ENCODE measurements at regions not wholly inside any gene's neighbourhood (a gene's known extent, or its start where the extent isn't known, plus 50 kb on each side); places are given as distances from the start of the nearest gene placed in this dataset.

DNA sequence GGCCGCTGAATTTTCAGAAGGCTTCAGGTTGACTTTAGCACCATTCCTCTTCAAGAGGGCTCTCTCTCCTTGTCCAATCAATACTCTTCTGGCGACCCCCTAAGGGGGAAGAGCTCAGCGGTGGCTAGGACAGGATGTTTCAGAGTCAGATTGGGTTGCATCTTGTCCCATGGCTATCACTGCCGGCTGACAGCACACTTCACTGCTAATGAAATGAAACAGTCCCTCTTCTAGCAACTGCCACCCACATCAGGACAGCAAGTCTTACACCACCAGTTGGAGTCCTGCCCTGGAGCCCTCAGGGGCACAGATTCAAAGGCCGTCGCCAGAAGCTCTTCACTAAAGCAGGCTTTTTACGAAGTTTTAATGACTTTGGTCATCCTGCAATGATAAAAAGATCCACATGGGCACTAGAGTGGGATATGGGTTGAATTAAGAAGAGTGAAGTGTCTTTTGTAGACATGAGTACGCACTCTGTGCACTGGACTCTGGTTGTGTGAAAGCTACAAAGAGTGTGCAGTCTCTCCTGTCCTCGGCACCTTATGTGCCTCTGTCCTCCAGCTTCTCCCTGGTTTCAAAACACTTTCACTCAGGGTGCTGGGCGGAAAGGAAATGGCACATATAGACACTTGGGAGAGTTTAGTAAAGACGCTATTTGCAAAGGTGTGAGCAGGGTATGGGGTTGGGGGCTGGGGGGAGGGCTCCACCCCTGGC is 66.1 kb upstream of the SLC22A16 start:
- TF ChIP-seq ZNF416 (tag by site-specific recombination; IDR thresholded peaks at IDR 0.05): no peak
- no peak for TF ChIP-seq CTCF (tag by site-specific recombination; IDR thresholded peaks at IDR 0.05)
- TF ChIP-seq ZNF121 (tag by site-specific recombination; IDR thresholded peaks at IDR 0.05): no peak
- no peak for TF ChIP-seq ZNF274 (IDR thresholded peaks at IDR 0.05; ENCODE audit: low read length)
- no peak for TF ChIP-seq ZNF274 (tag by site-specific recombination; IDR thresholded peaks at IDR 0.05; ENCODE audit: borderline replicate concordance)
- TF ChIP-seq ZNF596 (tag by site-specific recombination; IDR thresholded peaks at IDR 0.05): no peak
- no peak for TF ChIP-seq ZNF221 (tag by site-specific recombination; IDR thresholded peaks at IDR 0.05; ENCODE audit: borderline replicate concordance)
- no peak for TF ChIP-seq ZNF449 (tag by site-specific recombination; IDR thresholded peaks at IDR 0.05)
- no peak for TF ChIP-seq ZNF423 (tag by site-specific recombination; IDR thresholded peaks at IDR 0.05)
- TF ChIP-seq, protein P1, sequence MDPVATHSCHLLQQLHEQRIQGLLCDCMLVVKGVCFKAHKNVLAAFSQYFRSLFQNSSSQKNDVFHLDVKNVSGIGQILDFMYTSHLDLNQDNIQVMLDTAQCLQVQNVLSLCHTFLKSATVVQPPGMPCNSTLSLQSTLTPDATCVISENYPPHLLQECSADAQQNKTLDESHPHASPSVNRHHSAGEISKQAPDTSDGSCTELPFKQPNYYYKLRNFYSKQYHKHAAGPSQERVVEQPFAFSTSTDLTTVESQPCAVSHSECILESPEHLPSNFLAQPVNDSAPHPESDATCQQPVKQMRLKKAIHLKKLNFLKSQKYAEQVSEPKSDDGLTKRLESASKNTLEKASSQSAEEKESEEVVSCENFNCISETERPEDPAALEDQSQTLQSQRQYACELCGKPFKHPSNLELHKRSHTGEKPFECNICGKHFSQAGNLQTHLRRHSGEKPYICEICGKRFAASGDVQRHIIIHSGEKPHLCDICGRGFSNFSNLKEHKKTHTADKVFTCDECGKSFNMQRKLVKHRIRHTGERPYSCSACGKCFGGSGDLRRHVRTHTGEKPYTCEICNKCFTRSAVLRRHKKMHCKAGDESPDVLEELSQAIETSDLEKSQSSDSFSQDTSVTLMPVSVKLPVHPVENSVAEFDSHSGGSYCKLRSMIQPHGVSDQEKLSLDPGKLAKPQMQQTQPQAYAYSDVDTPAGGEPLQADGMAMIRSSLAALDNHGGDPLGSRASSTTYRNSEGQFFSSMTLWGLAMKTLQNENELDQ (tag by site-specific recombination; IDR thresholded peaks at IDR 0.05; ENCODE audit: low read depth): no peak
- TF ChIP-seq ZNF670 (tag by site-specific recombination; IDR thresholded peaks at IDR 0.05; ENCODE audit: low read depth): no peak
- no peak for TF ChIP-seq SETDB1 (IDR thresholded peaks at IDR 0.05; ENCODE audit: insufficient read length, low read length)
- no peak for TF ChIP-seq ZNF585B (tag by site-specific recombination; IDR thresholded peaks at IDR 0.05)

All from HEK293 (cell line).